HL-60 (cell line): ENCODE measurements at regions not wholly inside any gene's neighbourhood (a gene's known extent, or its start where the extent isn't known, plus 50 kb on each side); places are given as distances from the start of the nearest gene placed in this dataset.

Experiments
- DNase-seq, 2 experiments: peaks; one replicate each; pipeline ENCODE4 v3.0.0-alpha.2; 2010 to 2020; ENCODE audit warnings: low read depth in 1 of 2, low spot score in 1 of 2
- H3K27ac ChIP-seq: fragments of 250-450 bp; sonication (Bioruptor Pico); replicated peaks from 2 replicates; pipeline ENCODE4 v1.5.1; 2020; ENCODE audit warnings: mild to moderate bottlenecking, moderate library complexity
- H3K27me3 ChIP-seq: fragments of 250-450 bp; sonication (Bioruptor Pico); 2 replicates; pipeline ENCODE4 v1.5.1; 2021; ENCODE audit warnings: mild to moderate bottlenecking, moderate library complexity; ENCODE audit not compliant: insufficient read depth, poor library complexity, severe bottlenecking
- H3K4me3 ChIP-seq: replicated peaks from 2 replicates; pipeline ENCODE4 v1.5.1; 2011; ENCODE audit warnings: mild to moderate bottlenecking, control low read depth, low read length; ENCODE audit not compliant: insufficient read depth
- CTCF ChIP-seq: IDR thresholded peaks from one replicate; pipeline ENCODE4 v1.5.1; 2011; ENCODE audit warnings: low read length, control low read depth, inconsistent platforms; ENCODE audit not compliant: insufficient read depth
- GABPA ChIP-seq: IDR thresholded peaks from 2 replicates; pipeline ENCODE4 v1.6.1; 2012; ENCODE audit warnings: low read depth
- POLR2AphosphoS5 ChIP-seq: IDR thresholded peaks from 2 replicates; pipeline ENCODE4 v1.6.1; 2012; ENCODE audit warnings: low read depth
- SPI1 ChIP-seq: IDR thresholded peaks from 2 replicates; pipeline ENCODE4 v1.6.1; 2012; ENCODE audit warnings: low read depth, mild to moderate bottlenecking, borderline replicate concordance
- TF ChIP-seq, protein P1 (sequence below): IDR thresholded peaks from 2 replicates; pipeline ENCODE4 v1.6.1; 2012; ENCODE audit warnings: low read depth; ENCODE audit not compliant: insufficient replicate concordance

DNA sequence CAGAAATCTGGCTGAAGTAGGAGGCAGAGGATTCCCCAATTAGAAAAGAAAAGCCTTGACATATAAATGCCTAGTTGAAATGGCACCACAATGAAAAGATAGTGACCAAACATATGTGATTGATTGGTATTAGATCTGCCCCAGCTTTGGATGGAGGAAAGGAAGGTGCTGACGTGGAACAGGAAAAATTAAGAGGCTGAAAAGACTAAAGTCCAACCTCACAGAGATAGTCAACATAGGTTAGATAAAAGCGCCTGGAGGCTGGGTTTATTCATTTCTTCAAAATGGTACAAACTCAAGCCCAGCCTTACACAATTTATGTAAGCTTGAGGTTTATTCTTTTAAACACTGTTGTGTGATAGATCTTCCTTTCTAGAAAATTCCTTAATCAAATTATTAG is 129.6 kb downstream of the RPS29 start:
- DNase-seq = no peak
- TF ChIP-seq CTCF (no peak), POLR2AphosphoS5 (no peak), GABPA (no peak), SPI1 (no peak)
- TF ChIP-seq, protein P1, sequence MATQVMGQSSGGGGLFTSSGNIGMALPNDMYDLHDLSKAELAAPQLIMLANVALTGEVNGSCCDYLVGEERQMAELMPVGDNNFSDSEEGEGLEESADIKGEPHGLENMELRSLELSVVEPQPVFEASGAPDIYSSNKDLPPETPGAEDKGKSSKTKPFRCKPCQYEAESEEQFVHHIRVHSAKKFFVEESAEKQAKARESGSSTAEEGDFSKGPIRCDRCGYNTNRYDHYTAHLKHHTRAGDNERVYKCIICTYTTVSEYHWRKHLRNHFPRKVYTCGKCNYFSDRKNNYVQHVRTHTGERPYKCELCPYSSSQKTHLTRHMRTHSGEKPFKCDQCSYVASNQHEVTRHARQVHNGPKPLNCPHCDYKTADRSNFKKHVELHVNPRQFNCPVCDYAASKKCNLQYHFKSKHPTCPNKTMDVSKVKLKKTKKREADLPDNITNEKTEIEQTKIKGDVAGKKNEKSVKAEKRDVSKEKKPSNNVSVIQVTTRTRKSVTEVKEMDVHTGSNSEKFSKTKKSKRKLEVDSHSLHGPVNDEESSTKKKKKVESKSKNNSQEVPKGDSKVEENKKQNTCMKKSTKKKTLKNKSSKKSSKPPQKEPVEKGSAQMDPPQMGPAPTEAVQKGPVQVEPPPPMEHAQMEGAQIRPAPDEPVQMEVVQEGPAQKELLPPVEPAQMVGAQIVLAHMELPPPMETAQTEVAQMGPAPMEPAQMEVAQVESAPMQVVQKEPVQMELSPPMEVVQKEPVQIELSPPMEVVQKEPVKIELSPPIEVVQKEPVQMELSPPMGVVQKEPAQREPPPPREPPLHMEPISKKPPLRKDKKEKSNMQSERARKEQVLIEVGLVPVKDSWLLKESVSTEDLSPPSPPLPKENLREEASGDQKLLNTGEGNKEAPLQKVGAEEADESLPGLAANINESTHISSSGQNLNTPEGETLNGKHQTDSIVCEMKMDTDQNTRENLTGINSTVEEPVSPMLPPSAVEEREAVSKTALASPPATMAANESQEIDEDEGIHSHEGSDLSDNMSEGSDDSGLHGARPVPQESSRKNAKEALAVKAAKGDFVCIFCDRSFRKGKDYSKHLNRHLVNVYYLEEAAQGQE = no peak
- no peaks in the 10 kb centered on the region for H3K27me3 ChIP-seq
- H3K27ac ChIP-seq = no peak overlapping the region
- no peak overlapping the region for H3K4me3 ChIP-seq

DNA sequence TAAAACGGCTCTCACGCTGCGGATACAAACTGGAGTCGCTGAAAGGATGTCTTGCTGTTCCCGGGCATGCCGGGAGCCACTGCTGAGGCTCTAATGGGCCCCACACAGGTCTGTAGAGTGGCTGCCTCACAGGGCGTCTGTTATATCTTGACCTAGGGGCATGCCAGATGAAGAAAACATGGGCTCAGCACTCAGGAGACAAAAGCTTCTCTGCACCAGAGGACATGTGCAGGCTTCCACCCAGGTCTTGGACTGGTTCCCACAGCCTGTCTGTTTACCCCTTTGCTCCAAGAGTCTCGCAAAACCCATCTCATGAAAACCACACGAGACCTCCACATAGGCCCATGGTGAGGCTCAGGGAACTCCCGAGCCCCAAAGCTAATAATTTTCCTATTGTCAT is 134.2 kb downstream of the RPS29 start:
- TF ChIP-seq POLR2AphosphoS5 (no peak), SPI1 (no peak), GABPA (no peak), CTCF (no peak)
- TF ChIP-seq, protein P1 = no peak
- H3K27me3 ChIP-seq = no peaks in the 10 kb centered on the region
- no peak for DNase-seq
- no peak overlapping the region for H3K27ac ChIP-seq
- H3K4me3 ChIP-seq = no peak overlapping the region

DNA sequence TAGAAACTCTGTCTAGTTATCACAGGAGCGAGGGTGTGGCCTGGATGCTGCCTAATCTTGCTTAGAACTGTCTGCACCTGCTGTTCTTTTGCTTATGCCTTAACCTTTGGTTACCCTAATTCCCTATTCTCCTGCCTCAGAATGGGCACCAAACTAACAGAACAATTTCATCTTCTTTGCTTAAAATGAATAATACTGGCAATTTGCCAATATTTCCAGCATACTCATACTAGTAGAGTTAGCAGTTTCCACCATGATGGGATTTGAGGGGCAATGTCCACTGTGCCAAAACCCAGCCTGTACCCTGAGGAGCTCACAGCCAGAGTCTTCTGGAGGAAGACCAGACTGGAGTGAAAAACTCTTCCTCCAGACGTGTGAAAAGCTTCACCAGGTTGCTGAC is 136.4 kb downstream of the RPS29 start:
- TF ChIP-seq CTCF (no peak), POLR2AphosphoS5 (no peak), GABPA (no peak), SPI1 (no peak)
- TF ChIP-seq, protein P1 = no peak
- no peaks in the 10 kb centered on the region for H3K27me3 ChIP-seq
- DNase-seq = no peak

More for the DNA sequence above, 136.4 kb downstream of the RPS29 start:
- Histone ChIP-seq H3K4me3 (no peak overlapping the region), H3K27ac (no peak overlapping the region)
